Small intestine (tissue), 7 donors: ENCODE measurements at regions not wholly inside any gene's neighbourhood (a gene's known extent, or its start where the extent isn't known, plus 50 kb on each side); places are given as distances from the start of the nearest gene placed in this dataset.
"Not testable (repeated sequence)": the region's sequence is repeated elsewhere in the genome, so short reads cannot be mapped to it uniquely, and the experiment has no call there.

Source experiments
- DNase-seq, 2 donors: peaks; one replicate each; pipeline versions ENCODE4 v3.0.0 to v3.0.0-alpha.2; 2013
- FAIRE-seq: peaks from 2 replicates; lab custom pipeline; 2012; peaks lifted over from hg19 to GRCh38; lab: Jason Lieb, UNC
- H3K27ac ChIP-seq, 3 donors: one replicate each; pipeline ENCODE4 v1.5.1; 2013; ENCODE audit warnings: low read length in 2 of 3, mild to moderate bottlenecking in 2 of 3, control low read depth in 1 of 3, inconsistent platforms in 1 of 3, low read depth in 1 of 3, moderate library complexity in 1 of 3
- H3K27me3 ChIP-seq, 3 donors: one replicate each; pipeline ENCODE4 v1.6.1; 2013; ENCODE audit warnings: low read length in 3 of 3, inconsistent platforms in 1 of 3; ENCODE audit not compliant: control insufficient read depth in 3 of 3, insufficient read depth in 3 of 3
- H3K36me3 ChIP-seq, 3 donors: one replicate each; pipeline ENCODE4 v1.6.1; 2013; ENCODE audit warnings: low read length in 3 of 3, inconsistent platforms in 1 of 3, low read depth in 1 of 3, mild to moderate bottlenecking in 1 of 3, moderate library complexity in 1 of 3; ENCODE audit not compliant: control insufficient read depth in 3 of 3, insufficient read depth in 2 of 3
- H3K4me1 ChIP-seq, 3 donors: one replicate each; pipeline ENCODE4 v1.6.1; 2013; ENCODE audit warnings: low read length in 2 of 3, inconsistent platforms in 1 of 3, low read depth in 1 of 3, mild to moderate bottlenecking in 1 of 3, moderate library complexity in 1 of 3; ENCODE audit not compliant: control insufficient read depth in 3 of 3, insufficient read depth in 2 of 3
- H3K4me3 ChIP-seq, 3 donors: one replicate each; pipeline ENCODE4 v1.5.1; 2013; ENCODE audit warnings: low read length in 3 of 3, control low read depth in 1 of 3, inconsistent platforms in 1 of 3, low read depth in 1 of 3, mild to moderate bottlenecking in 1 of 3, moderate library complexity in 1 of 3
- H3K9me3 ChIP-seq, 2 donors: one replicate each; pipeline ENCODE4 v1.6.1; 2013; ENCODE audit warnings: low read depth in 1 of 2, low read length in 1 of 2; ENCODE audit not compliant: control insufficient read depth in 2 of 2, insufficient read depth in 1 of 2
- WGBS, 3 donors: extraction: QIAGEN DNeasy Blood & Tissue Kit; methylation state at CpG; one replicate each; pipeline ENCODE4 v1.1.7; 2013; 5-methylcytosine and 5-hydroxymethylcytosine counted together
- donor health status: healthy with polysubstance abuse.
- donor health status: control.
- donor health status: control.
- donor health status: Bipolar disorder and iron deficiency.
- donor health status: healthy.

DNA sequence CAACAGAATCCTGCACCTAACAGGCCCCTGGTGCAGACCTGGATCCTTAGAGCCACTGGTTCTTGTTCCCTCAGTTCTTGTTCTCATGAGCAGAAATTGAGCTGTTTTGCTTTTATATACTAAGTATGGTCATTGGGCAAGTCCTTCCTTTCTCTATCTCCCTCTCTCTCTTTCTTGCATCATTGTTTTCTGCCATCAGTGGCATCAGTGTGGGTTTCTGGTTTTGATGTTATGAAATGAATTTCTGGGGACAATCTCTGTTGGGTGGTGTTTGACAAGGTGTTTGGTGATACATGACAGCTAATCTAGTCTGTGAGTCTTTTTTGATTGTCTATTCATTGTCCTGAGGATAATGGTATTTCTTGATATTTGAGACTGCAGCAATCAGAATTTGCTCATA is 168.0 kb upstream of the NOTCH2NLA start:
- H3K4me3 ChIP-seq, DNase-seq, H3K27ac ChIP-seq, FAIRE-seq, H3K36me3 ChIP-seq, H3K9me3 ChIP-seq, H3K27me3 ChIP-seq, H3K4me1 ChIP-seq: not testable (repeated sequence)

DNA sequence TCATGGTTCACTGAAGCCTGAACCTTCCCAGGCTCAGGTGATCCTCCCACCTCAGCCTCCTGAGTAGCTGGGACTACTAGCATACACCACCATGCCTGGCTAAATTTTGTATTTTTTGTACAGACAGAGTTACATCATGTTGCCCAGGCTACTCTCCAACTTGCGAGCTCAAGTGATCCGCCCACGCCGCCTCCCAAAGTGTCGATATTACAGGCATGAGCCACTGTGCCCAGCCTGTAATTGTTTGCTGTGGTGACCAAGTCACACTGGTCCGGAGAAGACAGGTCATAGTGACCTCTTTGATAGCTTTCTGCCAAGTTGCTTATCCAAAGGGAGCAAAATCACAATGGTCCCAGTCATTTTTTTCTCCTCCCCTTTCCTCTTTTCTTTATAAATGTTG is 167.4 kb upstream of the NOTCH2NLA start:
- not testable (repeated sequence) for H3K27me3 ChIP-seq, H3K36me3 ChIP-seq, FAIRE-seq, H3K9me3 ChIP-seq, H3K27ac ChIP-seq, H3K4me1 ChIP-seq, DNase-seq, H3K4me3 ChIP-seq
- 92 to 97% (median 94%) methylated on average over 5 to 6 of the region's 6 CpGs for WGBS, 3 donors

DNA sequence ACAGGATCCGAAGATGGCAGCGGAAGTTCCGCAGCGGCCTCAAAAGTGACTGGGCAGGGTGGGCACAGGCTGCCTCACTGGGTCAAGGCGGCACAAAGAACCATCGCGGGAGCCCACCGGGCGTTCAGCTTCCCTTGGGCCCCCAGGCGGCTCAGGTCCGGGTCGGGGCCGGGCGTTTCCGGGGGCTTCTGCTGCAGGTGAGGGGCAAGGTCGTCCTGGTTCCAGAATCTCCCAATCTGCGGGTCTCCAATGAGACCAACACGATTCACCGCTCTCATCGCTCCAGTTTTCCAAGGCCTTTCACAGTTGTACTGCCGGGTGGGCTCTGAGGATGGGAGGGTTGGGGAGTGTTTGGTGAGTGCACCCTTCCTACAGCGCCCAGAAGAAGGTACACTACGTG is 165.0 kb upstream of the NOTCH2NLA start:
- H3K9me3 ChIP-seq, H3K4me1 ChIP-seq, H3K4me3 ChIP-seq, H3K27me3 ChIP-seq, H3K27ac ChIP-seq, H3K36me3 ChIP-seq, FAIRE-seq, DNase-seq: not testable (repeated sequence)
- WGBS, 3 donors, result 39 to 81% (median 48%) methylated on average over 5 to 19 of the region's 23 CpGs

DNA sequence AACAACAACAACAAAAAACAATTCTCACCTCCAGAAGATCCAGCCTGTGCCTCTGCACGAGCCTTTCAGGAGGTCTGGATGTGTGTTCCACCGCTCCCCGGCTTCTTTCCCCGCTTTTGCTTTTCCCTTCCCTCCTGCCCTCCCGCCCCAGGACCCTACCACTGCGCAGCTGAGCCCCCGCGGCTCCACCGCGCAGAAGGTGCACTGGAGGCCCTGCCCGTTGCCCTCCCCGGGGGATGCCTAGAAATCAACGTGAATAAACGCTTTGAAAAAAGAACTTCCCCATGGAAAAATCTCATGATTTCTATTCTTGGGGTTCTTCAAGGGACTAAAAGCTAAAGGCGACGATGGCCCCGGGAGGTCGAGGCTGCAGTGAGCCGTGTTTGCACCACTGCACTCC is 164.3 kb upstream of the NOTCH2NLA start:
- not testable (repeated sequence) for FAIRE-seq

DNA sequence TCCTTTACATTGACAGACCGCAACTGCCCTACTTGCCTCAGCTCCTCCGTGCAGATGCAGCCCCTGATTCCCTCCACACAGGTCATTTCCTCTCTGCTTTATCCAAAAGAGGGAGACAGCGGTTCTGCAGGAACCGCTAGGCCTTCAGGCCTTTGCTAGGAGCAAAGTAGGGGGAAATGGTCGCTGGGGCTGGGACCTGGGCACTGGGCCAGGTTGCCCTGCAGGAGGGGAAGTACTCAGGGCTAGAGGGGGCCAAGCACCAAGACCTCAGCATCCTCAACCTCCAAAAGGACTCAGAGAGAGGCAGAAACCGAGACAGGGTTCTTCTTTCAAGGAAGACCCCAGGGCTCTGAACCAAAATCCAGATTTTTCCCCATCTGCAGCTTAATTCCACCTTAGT is 160.4 kb upstream of the NOTCH2NLA start:
- not testable (repeated sequence) for H3K9me3 ChIP-seq, FAIRE-seq, DNase-seq, H3K36me3 ChIP-seq, H3K4me3 ChIP-seq, H3K27me3 ChIP-seq, H3K4me1 ChIP-seq, H3K27ac ChIP-seq
- 71 to 83% (median 76%) methylated on average over 4 to 5 of the region's 6 CpGs for WGBS, 3 donors

More for the DNA sequence above, 164.3 kb upstream of the NOTCH2NLA start:
- H3K27ac ChIP-seq, H3K36me3 ChIP-seq, H3K4me1 ChIP-seq, H3K9me3 ChIP-seq, DNase-seq, H3K27me3 ChIP-seq, H3K4me3 ChIP-seq: not testable (repeated sequence)
- 55 to 61% (median 57%) methylated on average over 16 to 19 of the region's 19 CpGs for WGBS, 3 donors

DNA sequence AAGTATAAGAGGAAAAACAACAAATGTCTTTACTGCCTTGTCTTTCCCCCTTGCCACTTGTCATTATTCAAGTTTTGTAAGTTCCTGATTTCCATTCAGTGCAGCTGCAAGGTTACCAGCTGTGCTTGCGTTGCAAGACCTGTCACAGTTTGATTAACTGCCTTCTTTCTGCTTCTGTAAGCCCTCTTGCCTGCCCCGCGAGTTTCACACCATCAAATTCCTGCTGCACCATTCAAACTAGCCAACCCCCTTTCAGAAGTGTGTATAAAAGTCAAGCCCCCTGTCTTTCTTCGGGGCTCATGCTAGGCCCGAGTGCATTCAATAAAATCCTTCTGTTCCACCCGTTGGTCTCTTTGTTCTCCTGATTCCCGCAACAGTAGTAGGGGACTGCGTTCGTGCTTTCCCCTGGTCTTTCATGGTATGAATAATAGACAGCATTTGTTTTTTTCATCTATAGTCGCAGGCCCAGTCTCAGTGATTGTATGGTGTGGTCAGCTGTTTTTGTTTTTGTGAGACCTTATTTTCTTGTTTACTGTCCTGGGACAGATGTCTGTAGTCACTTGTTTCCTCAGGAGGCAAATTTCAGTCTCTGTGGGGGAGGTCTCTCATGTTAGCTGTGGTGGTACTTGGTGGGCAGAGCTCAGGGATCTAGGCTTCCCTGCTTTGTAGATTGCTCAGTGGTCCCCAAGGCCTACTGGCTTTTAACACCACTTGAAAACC is 159.1 kb upstream of the NOTCH2NLA start:
- 32 to 54% (median 38%) methylated on average over 7 to 9 of the region's 10 CpGs for WGBS, 3 donors
- H3K4me1 ChIP-seq, H3K4me3 ChIP-seq, FAIRE-seq, H3K27me3 ChIP-seq, H3K9me3 ChIP-seq, H3K36me3 ChIP-seq: not testable (repeated sequence)
- H3K27ac ChIP-seq, result peak overlapping the region in 2 of 3 donors; percentile 90 to 93
- DNase-seq, result peak in 1 of 2 donors; percentile 6

DNA sequence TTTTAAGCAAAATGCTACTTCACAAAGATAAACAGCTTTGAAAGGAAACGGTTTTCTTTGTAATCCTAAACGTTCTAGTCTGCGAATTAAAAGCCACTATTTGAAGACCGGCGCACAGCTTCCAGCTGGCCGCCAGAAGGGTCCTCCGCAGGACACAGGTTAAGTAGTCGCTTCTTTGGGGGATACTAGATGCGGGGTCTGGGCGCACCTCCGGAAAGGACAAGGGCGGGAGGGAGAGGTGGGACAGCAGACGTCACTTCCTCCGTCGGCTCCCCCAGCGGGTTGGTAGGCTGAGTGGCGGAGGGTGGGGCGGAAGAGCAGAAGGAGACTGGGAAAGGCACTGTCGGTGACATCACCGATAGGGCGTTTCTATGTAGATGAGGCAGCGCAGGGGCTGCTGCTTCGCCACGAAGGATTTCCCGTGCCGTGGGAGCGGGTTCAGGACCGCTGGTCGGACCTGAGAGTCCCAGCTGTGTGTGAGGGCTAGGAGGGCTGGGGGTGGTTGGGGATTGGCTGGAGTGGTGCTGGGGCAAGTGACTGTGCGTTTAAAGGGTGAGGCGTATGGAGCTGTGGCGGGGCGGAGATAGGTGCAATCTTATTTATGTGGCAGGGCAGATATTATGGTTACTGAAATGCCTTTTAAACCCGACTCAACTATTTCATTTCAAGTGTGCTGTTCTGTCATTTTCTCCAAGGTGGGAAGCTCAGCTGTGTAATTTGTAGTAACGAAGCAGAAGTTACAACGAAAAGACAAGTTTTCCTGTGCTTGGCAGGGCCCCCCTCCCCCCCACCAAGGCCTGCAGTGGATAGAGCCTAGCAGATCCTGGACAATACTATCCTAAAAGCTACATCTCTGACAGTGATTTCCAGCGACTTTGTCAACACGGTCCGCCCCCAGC is 158.3 kb upstream of the NOTCH2NLA start:
- peak; percentile 86 to 93 for DNase-seq
- not testable (repeated sequence) for FAIRE-seq, H3K9me3 ChIP-seq, H3K27me3 ChIP-seq, H3K4me1 ChIP-seq, H3K36me3 ChIP-seq
- H3K4me3 ChIP-seq, result peak overlapping the region; percentile 30 to 55 (median 39)
- WGBS, 3 donors, result 0 to 1% (median 0%) methylated on average over 13 to 30 of the region's 39 CpGs
- H3K27ac ChIP-seq, result peak overlapping the region; percentile 64 to 93 (median 90)

DNA sequence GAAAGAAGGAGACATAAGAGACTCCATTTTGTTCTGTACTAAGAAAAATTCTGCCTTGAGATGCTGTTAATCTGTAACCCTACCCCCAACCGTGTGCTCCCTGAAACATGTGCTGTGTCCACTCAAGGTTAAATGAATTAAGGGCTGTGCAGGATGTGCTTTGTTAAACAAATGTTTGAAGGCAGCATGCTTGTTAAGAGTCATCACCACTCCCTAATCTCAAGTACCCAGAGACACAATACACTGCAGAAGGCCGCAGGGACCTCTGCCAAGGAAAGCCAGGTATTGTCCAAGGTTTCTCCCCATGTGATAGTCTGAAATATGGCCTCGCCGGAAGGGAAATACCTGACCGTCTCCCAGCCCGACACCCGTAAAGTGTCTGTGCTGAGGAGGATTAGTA is 152.4 kb upstream of the NOTCH2NLA start:
- FAIRE-seq, H3K4me1 ChIP-seq, H3K27ac ChIP-seq, H3K36me3 ChIP-seq, H3K4me3 ChIP-seq, H3K27me3 ChIP-seq, H3K9me3 ChIP-seq, DNase-seq: not testable (repeated sequence)
- WGBS, 3 donors, result 30 to 53% (median 32%) methylated on average over 2 to 4 of the region's 7 CpGs
